ENCODE measurements at regions not wholly inside any gene's neighbourhood (a gene's known extent, or its start where the extent isn't known, plus 50 kb on each side); places are given as distances from the start of the nearest gene placed in this dataset.
"Not testable (repeated sequence)": the region's sequence is repeated elsewhere in the genome, so short reads cannot be mapped to it uniquely, and the experiment has no call there.

DNA sequence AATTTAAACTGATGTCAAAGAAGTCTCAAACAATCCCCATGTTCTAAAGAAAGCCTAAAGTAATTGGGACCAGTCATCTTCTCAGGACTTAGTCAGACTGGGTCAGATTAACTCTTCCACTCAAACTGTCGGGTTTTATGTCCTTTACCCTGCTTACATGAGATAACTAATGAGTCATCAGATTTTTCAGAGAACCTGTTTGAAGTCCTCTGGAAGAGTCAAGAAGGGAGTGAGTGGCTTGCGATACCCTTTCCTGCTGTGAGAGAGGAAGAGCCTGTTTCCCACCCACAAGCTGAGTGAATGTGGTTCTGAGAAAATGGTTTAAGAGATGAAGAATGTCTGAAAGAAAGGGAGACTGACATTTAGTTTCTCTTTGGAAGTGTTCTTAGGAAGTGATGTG, 1866.7 kb upstream of the C9orf72 start:
- no peak overlapping the region for H3K4me3 ChIP-seq
- no peaks in the 10 kb centered on the region for H3K4me1 ChIP-seq
- H3K27ac ChIP-seq, result no peak overlapping the region
- H3K36me3 ChIP-seq, result no peaks in the 10 kb centered on the region
- TF ChIP-seq, protein P1, sequence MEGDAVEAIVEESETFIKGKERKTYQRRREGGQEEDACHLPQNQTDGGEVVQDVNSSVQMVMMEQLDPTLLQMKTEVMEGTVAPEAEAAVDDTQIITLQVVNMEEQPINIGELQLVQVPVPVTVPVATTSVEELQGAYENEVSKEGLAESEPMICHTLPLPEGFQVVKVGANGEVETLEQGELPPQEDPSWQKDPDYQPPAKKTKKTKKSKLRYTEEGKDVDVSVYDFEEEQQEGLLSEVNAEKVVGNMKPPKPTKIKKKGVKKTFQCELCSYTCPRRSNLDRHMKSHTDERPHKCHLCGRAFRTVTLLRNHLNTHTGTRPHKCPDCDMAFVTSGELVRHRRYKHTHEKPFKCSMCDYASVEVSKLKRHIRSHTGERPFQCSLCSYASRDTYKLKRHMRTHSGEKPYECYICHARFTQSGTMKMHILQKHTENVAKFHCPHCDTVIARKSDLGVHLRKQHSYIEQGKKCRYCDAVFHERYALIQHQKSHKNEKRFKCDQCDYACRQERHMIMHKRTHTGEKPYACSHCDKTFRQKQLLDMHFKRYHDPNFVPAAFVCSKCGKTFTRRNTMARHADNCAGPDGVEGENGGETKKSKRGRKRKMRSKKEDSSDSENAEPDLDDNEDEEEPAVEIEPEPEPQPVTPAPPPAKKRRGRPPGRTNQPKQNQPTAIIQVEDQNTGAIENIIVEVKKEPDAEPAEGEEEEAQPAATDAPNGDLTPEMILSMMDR (IDR thresholded peaks at IDR 0.05), result no peak
- DNase-seq (ENCODE audit: low spot score in 2 of 2), result no peak
- intact Hi-C loops (cut with DNase I), result no loop called here
- no peaks in the 10 kb centered on the region for H3K9me3 ChIP-seq
- H3K27me3 ChIP-seq, result no peaks in the 10 kb centered on the region

DNA sequence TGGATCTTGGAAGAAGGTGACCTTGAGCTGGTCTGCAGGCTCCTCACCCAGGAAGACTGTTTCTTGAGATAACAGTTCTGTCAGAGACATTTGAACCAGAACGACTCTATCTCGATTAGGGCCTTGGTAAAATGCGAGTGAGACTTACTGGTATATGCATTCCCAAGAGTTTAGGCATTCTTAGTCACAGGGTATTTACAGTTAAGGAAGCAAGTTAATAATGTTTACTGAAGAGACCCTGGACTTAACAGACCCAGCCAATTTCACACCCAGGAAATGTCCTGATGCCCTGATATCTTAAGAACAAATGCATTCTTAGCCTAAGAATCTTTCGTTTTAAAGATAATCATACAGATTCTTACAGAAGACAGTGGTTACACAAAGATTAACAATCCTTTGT, 1867.2 kb upstream of the C9orf72 start:
- Histone ChIP-seq H3K27ac (no peak overlapping the region), H3K4me3 (no peak overlapping the region), H3K36me3 (no peaks in the 10 kb centered on the region), H3K9me3 (no peaks in the 10 kb centered on the region), H3K4me1 (no peaks in the 10 kb centered on the region), H3K27me3 (no peaks in the 10 kb centered on the region)
- intact Hi-C loops (cut with DNase I), result no loop called here
- TF ChIP-seq, protein P1 (IDR thresholded peaks at IDR 0.05), result no peak
- no peak for DNase-seq (ENCODE audit: low spot score in 2 of 2)

DNA sequence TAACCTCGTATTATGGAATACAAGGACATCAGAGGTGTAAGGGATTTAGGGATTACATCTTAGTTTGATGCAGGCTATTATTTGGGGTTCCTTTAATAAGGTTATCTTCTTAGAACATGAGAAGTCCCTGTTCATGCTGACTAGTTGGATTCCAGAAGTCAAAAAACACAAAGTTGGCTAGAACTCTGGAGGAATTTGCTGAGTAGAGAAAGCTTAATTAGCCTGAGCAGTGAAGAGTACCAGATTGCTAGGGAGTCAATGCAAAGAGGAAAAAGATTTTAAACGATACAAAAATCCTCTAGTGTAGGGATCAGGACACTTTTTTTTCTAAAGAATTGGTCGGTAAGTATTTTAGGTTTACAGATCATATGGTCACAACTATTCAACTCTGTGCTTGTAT, 1872.5 kb upstream of the C9orf72 start:
- no peak for DNase-seq (ENCODE audit: low spot score in 2 of 2)
- no peaks in the 10 kb centered on the region for H3K36me3 ChIP-seq
- no peaks in the 10 kb centered on the region for H3K27me3 ChIP-seq
- no peaks in the 10 kb centered on the region for H3K9me3 ChIP-seq
- TF ChIP-seq, protein P1 (IDR thresholded peaks at IDR 0.05), result no peak
- no peak overlapping the region for H3K27ac ChIP-seq
- H3K4me3 ChIP-seq, result no peak overlapping the region
- no peaks in the 10 kb centered on the region for H3K4me1 ChIP-seq
- intact Hi-C loops (cut with DNase I), result no loop called here

DNA sequence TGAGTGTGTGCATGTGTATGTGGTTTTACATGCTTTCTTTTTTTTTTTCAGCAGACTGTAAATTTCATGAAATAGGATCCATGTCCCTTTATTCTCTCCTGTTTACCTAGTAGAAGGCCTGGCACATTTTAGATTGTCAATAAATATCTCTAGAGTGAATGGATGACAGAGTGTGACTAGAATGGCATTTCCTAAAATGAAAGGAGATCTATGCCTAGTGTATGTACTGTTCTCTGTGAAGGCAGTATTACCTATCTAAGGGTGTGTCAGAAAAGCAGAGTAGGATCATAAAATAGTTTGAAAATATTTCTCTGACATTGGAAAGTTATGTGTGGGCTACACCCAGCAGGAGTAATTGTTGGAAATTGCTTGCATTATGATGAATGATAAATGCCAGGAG, 1876.0 kb upstream of the C9orf72 start:
- no peaks in the 10 kb centered on the region for H3K27me3 ChIP-seq
- no peak for DNase-seq (ENCODE audit: low spot score in 2 of 2)

DNA sequence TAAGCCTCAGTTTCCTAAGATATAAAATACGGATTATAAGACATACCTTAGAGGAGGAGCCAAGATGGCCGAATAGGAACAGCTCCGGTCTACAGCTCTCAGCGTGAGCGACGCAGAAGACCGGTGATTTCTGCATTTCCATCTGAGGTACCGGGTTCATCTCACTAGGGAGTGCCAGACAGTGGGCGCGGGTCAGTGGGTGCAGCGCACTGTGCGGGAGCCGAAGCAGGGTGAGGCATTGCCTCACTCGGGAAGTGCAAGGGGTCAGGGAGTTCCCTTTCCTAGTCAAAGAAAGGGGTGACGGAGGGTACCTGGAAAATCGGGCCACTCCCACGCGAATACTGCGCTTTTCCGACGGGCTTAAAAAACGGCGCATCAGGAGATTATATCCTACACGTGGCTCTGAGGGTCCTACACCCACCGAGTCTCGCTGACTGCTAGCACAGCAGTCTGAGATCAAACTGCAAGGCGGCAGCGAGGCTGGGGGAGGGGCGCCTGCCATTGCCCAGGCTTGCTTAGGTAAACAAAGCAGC, 1877.1 kb upstream of the C9orf72 start:
- H3K4me1 ChIP-seq; H3K9me3 ChIP-seq; H3K27ac ChIP-seq; intact Hi-C loops (cut with DNase I); H3K4me3 ChIP-seq; H3K36me3 ChIP-seq; H3K27me3 ChIP-seq; DNase-seq (ENCODE audit: low spot score in 2 of 2): not testable (repeated sequence)

More for the DNA sequence above, 1876.0 kb upstream of the C9orf72 start:
- no peaks in the 10 kb centered on the region for H3K36me3 ChIP-seq
- TF ChIP-seq, protein P1 (IDR thresholded peaks at IDR 0.05), result no peak
- intact Hi-C loops (cut with DNase I), result no loop called here
- H3K4me1 ChIP-seq, result no peaks in the 10 kb centered on the region
- no peak overlapping the region for H3K27ac ChIP-seq
- H3K9me3 ChIP-seq, result no peaks in the 10 kb centered on the region
- no peak overlapping the region for H3K4me3 ChIP-seq

DNA sequence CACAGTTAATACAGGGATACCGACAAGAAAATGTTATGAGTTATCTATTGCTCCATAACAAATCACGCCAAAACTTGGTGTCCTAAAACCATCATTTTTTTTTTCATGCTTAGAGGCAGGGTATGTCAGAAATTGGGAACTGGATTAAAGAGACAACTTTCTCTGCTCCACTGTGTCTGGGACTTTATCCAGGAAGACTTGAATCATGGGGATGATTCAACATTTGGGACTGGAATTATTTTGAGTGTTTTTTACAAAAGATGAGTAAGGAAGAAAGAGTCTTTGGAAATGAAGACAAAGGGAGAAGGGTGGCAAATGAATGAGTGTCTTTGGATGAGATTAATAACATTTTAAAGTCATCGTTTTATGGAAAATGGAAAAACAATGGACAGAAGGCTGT, 1883.7 kb upstream of the C9orf72 start:
- TF ChIP-seq, protein P1 (IDR thresholded peaks at IDR 0.05), result no peak
- no peak overlapping the region for H3K27ac ChIP-seq
- no peaks in the 10 kb centered on the region for H3K27me3 ChIP-seq
- no peaks in the 10 kb centered on the region for H3K4me1 ChIP-seq
- H3K36me3 ChIP-seq, result no peaks in the 10 kb centered on the region
- no peak for DNase-seq (ENCODE audit: low spot score in 2 of 2)
- intact Hi-C loops (cut with DNase I), result no loop called here
- H3K4me3 ChIP-seq, result no peak overlapping the region
- H3K9me3 ChIP-seq, result peaks cover 0 to 4% of the 10 kb centered on the region in 2 donors

Data from ascending aorta (tissue), 2 donors.